ENCODE measurements at regions not wholly inside any gene's neighbourhood (a gene's known extent, or its start where the extent isn't known, plus 50 kb on each side); places are given as distances from the start of the nearest gene placed in this dataset.
A peak's percentile ranks its signal among the peaks of the same experiment; 100 is the strongest.
"Not testable (repeated sequence)": the region's sequence is repeated elsewhere in the genome, so short reads cannot be mapped to it uniquely, and the experiment has no call there.

GRCh38 chr12:9411616-9412268, 196.0 kb downstream of the KLRB1 start:
- DNase-seq (ENCODE audit: low spot score) = not testable (repeated sequence)

- DNase-seq (ENCODE audit: low spot score) = not testable (repeated sequence)
These were observed 199.2 kb upstream of the PZP start for GRCh38 chr12:9407425-9407748.

GRCh38 chr12:9406564-9407424, 198.6 kb upstream of the PZP start:
- DNase-seq (ENCODE audit: low spot score) = no peak

GRCh38 chr12:9405886-9406563, 197.8 kb upstream of the PZP start:
- DNase-seq (ENCODE audit: low spot score) = no peak

GRCh38 chr12:9404469-9405260, 196.5 kb upstream of the PZP start:
- DNase-seq (ENCODE audit: low spot score) = no peak

- DNase-seq (ENCODE audit: low spot score) = no peak
These were observed 195.8 kb upstream of the PZP start for GRCh38 chr12:9404031-9404430.

- DNase-seq (ENCODE audit: low spot score) = not testable (repeated sequence)
These were observed 194.3 kb upstream of the PZP start for GRCh38 chr12:9402432-9403040.

GRCh38 chr12:9396367-9396766, 188.2 kb upstream of the PZP start:
- DNase-seq (ENCODE audit: low spot score) = not testable (repeated sequence)

- not testable (repeated sequence) for DNase-seq (ENCODE audit: low spot score)
These were observed 187.0 kb upstream of the PZP start for GRCh38 chr12:9395220-9395619.

- no peak for DNase-seq (ENCODE audit: low spot score)
These were observed 184.6 kb upstream of the PZP start for GRCh38 chr12:9392842-9393241.

- no peak for DNase-seq (ENCODE audit: low spot score)
These were observed 183.6 kb upstream of the PZP start for GRCh38 chr12:9391815-9392214.

GRCh38 chr12:9390761-9391160, 182.6 kb upstream of the PZP start:
- DNase-seq (ENCODE audit: low spot score) = no peak

GRCh38 chr12:9389796-9390195, 181.6 kb upstream of the PZP start:
- no peak for DNase-seq (ENCODE audit: low spot score)

- DNase-seq (ENCODE audit: low spot score) = no peak
These were observed 180.2 kb upstream of the PZP start for GRCh38 chr12:9388379-9388778.

- no peak for DNase-seq (ENCODE audit: low spot score)
These were observed 179.3 kb upstream of the PZP start for GRCh38 chr12:9387450-9387849.

- DNase-seq (ENCODE audit: low spot score) = no peak
These were observed 175.4 kb upstream of the PZP start for GRCh38 chr12:9383585-9383984.

- no peak for DNase-seq (ENCODE audit: low spot score)
These were observed 173.4 kb upstream of the PZP start for GRCh38 chr12:9381619-9382018.

- DNase-seq (ENCODE audit: low spot score) = no peak
These were observed 172.5 kb upstream of the PZP start for GRCh38 chr12:9380650-9381049.

GRCh38 chr12:9379023-9379742, 171.0 kb upstream of the PZP start:
- no peak for DNase-seq (ENCODE audit: low spot score)

GRCh38 chr12:9378430-9378835, 170.2 kb upstream of the PZP start:
- no peak for DNase-seq (ENCODE audit: low spot score)

- DNase-seq (ENCODE audit: low spot score) = peak; percentile 50
These were observed 164.0 kb upstream of the PZP start for GRCh38 chr12:9372202-9372601.
